HG03521 (cell line): ENCODE measurements at regions not wholly inside any gene's neighbourhood (a gene's known extent, or its start where the extent isn't known, plus 50 kb on each side); places are given as distances from the start of the nearest gene placed in this dataset.

Experiments
- ATAC-seq: cut with Tn5 transposase; IDR thresholded peaks from one replicate; pipeline ENCODE4 v1.9.1; 2021; ENCODE audit warnings: mild to moderate bottlenecking, moderate library complexity; ENCODE audit not compliant: unreplicated experiment

GRCh38 chr5:6806668-6807067 lies 93.4 kb downstream of the TENT4A start:
- ATAC-seq: no peak

- no peak for ATAC-seq
These were observed 95.2 kb downstream of the TENT4A start for GRCh38 chr5:6808462-6808861.

- ATAC-seq: no peak
These were observed 97.6 kb downstream of the TENT4A start for GRCh38 chr5:6810641-6811405.

GRCh38 chr5:6812091-6812490 lies 98.9 kb downstream of the TENT4A start:
- ATAC-seq: no peak

- ATAC-seq: no peak
These were observed 99.8 kb downstream of the TENT4A start for GRCh38 chr5:6812800-6813731.

GRCh38 chr5:6814816-6815215 lies 101.6 kb downstream of the TENT4A start:
- no peak for ATAC-seq

GRCh38 chr5:6818594-6819511 lies 105.6 kb downstream of the TENT4A start:
- no peak for ATAC-seq

- ATAC-seq: no peak
These were observed 106.3 kb downstream of the TENT4A start for GRCh38 chr5:6819521-6819920.

GRCh38 chr5:6820851-6821479 lies 107.7 kb downstream of the TENT4A start:
- ATAC-seq: no peak

GRCh38 chr5:6822068-6822467 lies 108.8 kb downstream of the TENT4A start:
- ATAC-seq: no peak

GRCh38 chr5:6822556-6823343 lies 109.5 kb downstream of the TENT4A start:
- ATAC-seq: no peak

- no peak for ATAC-seq
These were observed 110.8 kb downstream of the TENT4A start for GRCh38 chr5:6823996-6824395.

GRCh38 chr5:6825678-6826244 lies 112.5 kb downstream of the TENT4A start:
- no peak for ATAC-seq

GRCh38 chr5:6826756-6827155 lies 113.5 kb downstream of the TENT4A start:
- ATAC-seq: no peak

- ATAC-seq: peak; percentile 83
These were observed 114.4 kb downstream of the TENT4A start for GRCh38 chr5:6827526-6828219.

- peak; percentile 82 for ATAC-seq
These were observed 116.0 kb downstream of the TENT4A start for GRCh38 chr5:6829150-6829784.

- ATAC-seq: no peak
These were observed 117.5 kb downstream of the TENT4A start for GRCh38 chr5:6830643-6831239.
